ENCODE measurements at regions not wholly inside any gene's neighbourhood (a gene's known extent, or its start where the extent isn't known, plus 50 kb on each side); places are given as distances from the start of the nearest gene placed in this dataset.

- Histone ChIP-seq H3K4me3 (ENCODE audit: low read length, poor library complexity, severe bottlenecking) (no peak overlapping the region), H3K27me3 (ENCODE audit: insufficient read depth, low read length, poor library complexity, severe bottlenecking) (no peaks in the 10 kb centered on the region), H3K9me2 (replicated peaks; ENCODE audit: low read depth, low read length) (no peaks in the 10 kb centered on the region), H4K20me1 (ENCODE audit: insufficient read depth, low read length, poor library complexity, severe bottlenecking) (no peaks in the 10 kb centered on the region), H3K9me3 (ENCODE audit: insufficient read depth, low read depth, low read length) (no peaks in the 10 kb centered on the region), H3F3A (ENCODE audit: low read depth) (no peaks in the 10 kb centered on the region), H3K36me3 (ENCODE audit: insufficient read depth, low read length) (no peaks in the 10 kb centered on the region), H3K4me1 (ENCODE audit: insufficient read depth, low read length, poor library complexity, severe bottlenecking) (no peaks in the 10 kb centered on the region), H3K4me2 (ENCODE audit: low read depth, low read length, poor library complexity, severe bottlenecking) (no peak overlapping the region), H3K79me2 (ENCODE audit: insufficient read depth, low read length) (no peaks in the 10 kb centered on the region), H2AFZ (ENCODE audit: low read length) (no peak overlapping the region), H3K9ac (ENCODE audit: low read depth, low read length, poor library complexity, severe bottlenecking) (no peak overlapping the region)
- no peak for TF ChIP-seq EZH2phosphoT487 (IDR thresholded peaks at IDR 0.05; ENCODE audit: borderline replicate concordance)
- TF ChIP-seq, protein P1, sequence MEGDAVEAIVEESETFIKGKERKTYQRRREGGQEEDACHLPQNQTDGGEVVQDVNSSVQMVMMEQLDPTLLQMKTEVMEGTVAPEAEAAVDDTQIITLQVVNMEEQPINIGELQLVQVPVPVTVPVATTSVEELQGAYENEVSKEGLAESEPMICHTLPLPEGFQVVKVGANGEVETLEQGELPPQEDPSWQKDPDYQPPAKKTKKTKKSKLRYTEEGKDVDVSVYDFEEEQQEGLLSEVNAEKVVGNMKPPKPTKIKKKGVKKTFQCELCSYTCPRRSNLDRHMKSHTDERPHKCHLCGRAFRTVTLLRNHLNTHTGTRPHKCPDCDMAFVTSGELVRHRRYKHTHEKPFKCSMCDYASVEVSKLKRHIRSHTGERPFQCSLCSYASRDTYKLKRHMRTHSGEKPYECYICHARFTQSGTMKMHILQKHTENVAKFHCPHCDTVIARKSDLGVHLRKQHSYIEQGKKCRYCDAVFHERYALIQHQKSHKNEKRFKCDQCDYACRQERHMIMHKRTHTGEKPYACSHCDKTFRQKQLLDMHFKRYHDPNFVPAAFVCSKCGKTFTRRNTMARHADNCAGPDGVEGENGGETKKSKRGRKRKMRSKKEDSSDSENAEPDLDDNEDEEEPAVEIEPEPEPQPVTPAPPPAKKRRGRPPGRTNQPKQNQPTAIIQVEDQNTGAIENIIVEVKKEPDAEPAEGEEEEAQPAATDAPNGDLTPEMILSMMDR (conservative IDR thresholded peaks at IDR 0.05; ENCODE audit: low read length): peak; percentile 63
Measured at GRCh38 chr9:96071076-96071814, 195.8 kb downstream of the ERCC6L2 start.

GRCh38 chr9:96069629-96070220 lies 194.2 kb downstream of the ERCC6L2 start:
- Histone ChIP-seq H3K9ac (ENCODE audit: low read depth, low read length, poor library complexity, severe bottlenecking) (no peak overlapping the region), H3K4me3 (ENCODE audit: low read length, poor library complexity, severe bottlenecking) (no peak overlapping the region), H3K9me2 (replicated peaks; ENCODE audit: low read depth, low read length) (no peaks in the 10 kb centered on the region), H4K20me1 (ENCODE audit: insufficient read depth, low read length, poor library complexity, severe bottlenecking) (no peaks in the 10 kb centered on the region), H3K4me1 (ENCODE audit: insufficient read depth, low read length, poor library complexity, severe bottlenecking) (no peaks in the 10 kb centered on the region), H3K9me3 (ENCODE audit: insufficient read depth, low read depth, low read length) (no peaks in the 10 kb centered on the region), H3K27me3 (ENCODE audit: insufficient read depth, low read length, poor library complexity, severe bottlenecking) (no peaks in the 10 kb centered on the region), H2AFZ (ENCODE audit: low read length) (no peak overlapping the region), H3F3A (ENCODE audit: low read depth) (no peaks in the 10 kb centered on the region), H3K79me2 (ENCODE audit: insufficient read depth, low read length) (no peaks in the 10 kb centered on the region), H3K4me2 (ENCODE audit: low read depth, low read length, poor library complexity, severe bottlenecking) (no peak overlapping the region), H3K36me3 (ENCODE audit: insufficient read depth, low read length) (no peaks in the 10 kb centered on the region)
- TF ChIP-seq, protein P1 (conservative IDR thresholded peaks at IDR 0.05; ENCODE audit: low read length): no peak
- no peak for TF ChIP-seq EZH2phosphoT487 (IDR thresholded peaks at IDR 0.05; ENCODE audit: borderline replicate concordance)

DNA sequence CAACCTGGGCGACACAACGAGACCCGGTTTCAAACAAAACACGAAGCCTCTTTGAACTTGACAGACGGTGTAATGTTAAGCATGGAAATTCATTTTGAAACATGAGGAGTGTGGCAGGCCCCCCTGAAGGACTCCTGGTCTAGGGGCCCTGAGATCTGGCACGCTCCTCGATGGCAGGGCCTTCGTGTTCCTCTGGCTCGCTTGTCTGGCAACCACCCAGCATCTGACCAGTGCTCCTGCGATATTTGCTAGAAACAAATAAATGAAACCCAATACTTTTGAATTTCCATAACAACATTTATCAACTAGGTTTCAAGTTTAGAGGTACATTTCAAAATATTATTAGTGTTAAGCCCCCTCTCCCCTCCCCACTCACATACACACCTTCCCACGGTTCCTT lies 193.0 kb downstream of the ERCC6L2 start:
- H3K9ac ChIP-seq (ENCODE audit: low read depth, low read length, poor library complexity, severe bottlenecking): no peak overlapping the region
- no peaks in the 10 kb centered on the region for H4K20me1 ChIP-seq (ENCODE audit: insufficient read depth, low read length, poor library complexity, severe bottlenecking)
- H3K4me2 ChIP-seq (ENCODE audit: low read depth, low read length, poor library complexity, severe bottlenecking): no peak overlapping the region
- H3K4me1 ChIP-seq (ENCODE audit: insufficient read depth, low read length, poor library complexity, severe bottlenecking): no peaks in the 10 kb centered on the region
- no peak overlapping the region for H2AFZ ChIP-seq (ENCODE audit: low read length)
- no peaks in the 10 kb centered on the region for H3K79me2 ChIP-seq (ENCODE audit: insufficient read depth, low read length)
- no peaks in the 10 kb centered on the region for H3K9me2 ChIP-seq (replicated peaks; ENCODE audit: low read depth, low read length)
- no peaks in the 10 kb centered on the region for H3K36me3 ChIP-seq (ENCODE audit: insufficient read depth, low read length)
- no peaks in the 10 kb centered on the region for H3K9me3 ChIP-seq (ENCODE audit: insufficient read depth, low read depth, low read length)
- TF ChIP-seq EZH2phosphoT487 (IDR thresholded peaks at IDR 0.05; ENCODE audit: borderline replicate concordance): no peak
- TF ChIP-seq, protein P1 (conservative IDR thresholded peaks at IDR 0.05; ENCODE audit: low read length): no peak
- H3K27me3 ChIP-seq (ENCODE audit: insufficient read depth, low read length, poor library complexity, severe bottlenecking): no peaks in the 10 kb centered on the region
- H3F3A ChIP-seq (ENCODE audit: low read depth): no peaks in the 10 kb centered on the region
- H3K4me3 ChIP-seq (ENCODE audit: low read length, poor library complexity, severe bottlenecking): no peak overlapping the region

Measured in Loucy (cell line).